NCI-H1930 (cell line): ENCODE measurements at regions not wholly inside any gene's neighbourhood (a gene's known extent, or its start where the extent isn't known, plus 50 kb on each side); places are given as distances from the start of the nearest gene placed in this dataset.
"Not testable (repeated sequence)": the region's sequence is repeated elsewhere in the genome, so short reads cannot be mapped to it uniquely, and the experiment has no call there.

ENCODE experiments used
- DNase-seq, 2 experiments: peaks; one replicate each; lab custom pipeline; 2025; lab: John Stamatoyannopoulos, UW

GRCh38 chr6:115630424-115631024 lies 430.2 kb downstream of the FRK start:
- no peak for DNase-seq

GRCh38 chr6:115629415-115629814 lies 431.3 kb downstream of the FRK start:
- no peak for DNase-seq

GRCh38 chr6:115618256-115618655 lies 442.4 kb downstream of the FRK start:
- DNase-seq: no peak

GRCh38 chr6:115617031-115617430 lies 443.7 kb downstream of the FRK start:
- DNase-seq: no peak

GRCh38 chr6:115613488-115613887 lies 447.2 kb downstream of the FRK start:
- DNase-seq: no peak

- DNase-seq: no peak
Observed at GRCh38 chr6:115612796-115613479, 447.8 kb downstream of the FRK start.

DNA sequence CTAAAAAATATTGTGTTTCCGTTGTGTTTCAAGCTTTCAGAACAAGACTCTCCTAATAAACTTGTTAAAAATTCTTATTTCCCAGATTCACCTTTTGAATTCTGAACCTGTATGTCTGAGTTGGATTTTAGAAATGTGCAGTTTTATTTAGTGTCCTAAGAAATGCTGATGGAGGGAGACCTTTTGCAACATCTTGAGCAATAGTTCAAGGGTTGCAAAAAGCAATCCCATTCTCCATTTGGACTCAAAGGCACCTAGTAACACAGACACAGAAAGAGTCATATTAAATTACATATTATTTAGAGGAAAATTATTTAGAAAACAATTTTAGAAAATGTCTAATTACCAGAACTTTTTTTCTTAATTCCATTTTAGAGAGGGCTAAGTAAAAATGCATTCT lies 448.5 kb downstream of the FRK start:
- no peak for DNase-seq

GRCh38 chr6:115610696-115611095 lies 450.0 kb downstream of the FRK start:
- DNase-seq: no peak

- no peak for DNase-seq
Observed at GRCh38 chr6:115609111-115609510, 451.6 kb downstream of the FRK start.

- DNase-seq: no peak
Observed at GRCh38 chr6:115602466-115602865, 458.2 kb downstream of the FRK start.

DNA sequence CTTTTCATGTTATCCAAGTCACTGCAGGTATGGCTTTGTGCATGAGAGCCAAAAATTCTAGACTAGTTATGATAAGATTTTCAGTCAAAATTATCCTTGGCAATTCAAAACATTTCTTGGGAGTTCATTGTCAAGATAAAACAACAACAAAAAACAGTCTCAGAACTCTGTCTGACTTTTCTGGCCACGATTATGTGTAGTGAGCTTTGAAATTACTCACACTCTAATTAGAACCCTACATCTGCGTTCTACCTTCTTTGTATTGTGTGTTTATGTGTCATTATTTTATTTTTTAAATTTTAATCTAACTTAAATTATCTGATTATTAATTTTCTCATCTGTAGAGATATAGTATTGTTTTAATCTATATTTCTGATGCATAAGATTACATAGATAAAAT lies 459.2 kb downstream of the FRK start:
- DNase-seq: no peak

DNA sequence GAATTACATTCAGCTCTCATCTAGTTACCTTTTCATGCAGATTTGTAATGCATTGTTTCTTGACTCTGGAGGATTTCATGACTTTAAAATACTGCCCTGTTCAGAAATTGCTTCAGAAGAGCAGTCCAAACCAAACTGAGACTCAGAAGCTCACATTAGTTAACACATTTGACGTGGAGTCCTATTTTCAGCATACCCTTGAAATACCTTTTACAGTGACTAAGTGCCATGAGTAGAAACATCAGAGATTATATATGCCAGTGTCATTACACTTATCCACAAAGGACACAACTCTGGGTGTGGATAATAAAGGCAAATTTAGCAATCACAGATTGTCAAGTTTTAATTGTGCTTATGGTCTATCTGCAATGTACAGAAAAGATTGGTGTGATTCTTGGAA lies 459.6 kb downstream of the FRK start:
- DNase-seq: no peak

GRCh38 chr6:115594891-115595290 lies 465.8 kb downstream of the FRK start:
- no peak for DNase-seq

- no peak for DNase-seq
Observed at GRCh38 chr6:115592025-115592424, 468.7 kb downstream of the FRK start.

- DNase-seq: not testable (repeated sequence)
Observed at GRCh38 chr6:115589072-115589471, 471.6 kb downstream of the FRK start.

DNA sequence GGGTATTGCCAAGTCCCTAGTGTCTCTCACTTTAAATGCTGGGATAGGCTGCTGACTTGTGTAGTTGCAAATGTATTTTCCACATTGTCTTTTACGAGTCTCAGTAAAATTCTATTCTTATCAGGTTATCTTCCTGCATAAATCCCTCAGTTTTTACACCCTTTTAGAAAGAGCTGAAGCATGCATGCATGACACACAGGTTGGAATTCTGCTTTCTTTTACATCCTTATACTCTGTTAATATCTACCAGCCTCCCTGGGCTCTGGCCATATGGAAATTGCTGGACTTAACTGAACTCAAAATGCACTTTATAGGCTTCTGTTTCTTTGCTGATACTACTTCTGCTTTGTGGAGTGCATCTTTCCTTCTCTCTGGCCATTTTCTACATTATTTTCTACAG lies 477.4 kb downstream of the FRK start:
- no peak for DNase-seq

DNA sequence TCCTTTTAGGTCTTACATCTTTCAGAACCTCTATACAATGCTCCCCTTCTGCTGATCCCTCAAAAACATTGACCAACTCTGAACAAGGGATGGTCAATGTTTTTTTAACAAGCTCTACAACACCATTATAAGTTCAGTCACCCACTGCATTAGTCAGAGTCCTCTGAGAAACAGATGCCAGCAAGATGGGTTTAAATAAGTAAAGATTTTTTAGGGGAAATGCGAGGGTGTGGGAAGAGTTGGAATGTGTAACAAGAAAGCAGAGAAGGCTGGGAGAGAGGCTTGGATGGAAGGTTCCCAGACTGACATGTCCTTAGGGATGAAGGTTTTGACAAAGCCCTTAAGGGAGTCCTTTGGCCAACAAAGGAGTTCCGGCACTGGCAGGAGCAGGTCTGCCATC lies 478.3 kb downstream of the FRK start:
- DNase-seq: no peak

GRCh38 chr6:115579565-115579964 lies 481.1 kb downstream of the FRK start:
- DNase-seq: not testable (repeated sequence)

DNA sequence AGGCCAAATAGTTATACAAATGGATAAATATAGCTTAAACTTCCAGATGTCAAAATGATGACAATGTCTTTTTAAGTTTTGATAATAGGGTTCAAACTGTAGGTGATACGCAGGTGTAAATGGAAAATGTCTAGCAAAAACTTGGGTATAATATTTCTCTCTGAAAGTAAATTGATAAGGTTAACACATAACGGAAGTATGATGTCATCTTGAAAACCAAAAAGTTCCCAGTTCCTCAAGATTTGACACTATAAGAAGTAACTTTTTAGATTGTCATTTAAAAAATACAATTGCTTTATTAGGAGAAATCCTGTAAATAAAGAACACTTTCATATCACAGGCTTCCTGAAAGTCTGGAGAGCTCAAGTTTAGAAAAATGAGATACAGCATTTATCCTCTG lies 483.4 kb downstream of the FRK start:
- no peak for DNase-seq

DNA sequence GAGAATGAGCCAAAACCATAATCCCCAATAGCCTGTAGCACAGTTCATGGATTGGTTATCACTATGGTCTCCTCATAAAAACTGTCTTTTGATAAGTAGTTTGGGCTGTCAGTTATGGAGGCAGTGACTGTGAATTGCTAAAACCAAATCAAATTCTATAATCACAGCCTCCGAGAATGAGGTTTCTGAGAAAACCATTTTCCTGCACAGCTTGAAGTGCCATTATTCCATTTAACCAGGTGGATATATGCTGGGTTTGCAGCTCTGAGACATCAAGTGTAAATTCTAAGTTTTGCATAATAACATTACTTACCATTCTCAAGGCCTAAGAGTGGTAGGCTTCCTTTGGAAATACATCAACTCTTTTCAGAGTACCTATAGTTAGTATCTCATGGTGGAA lies 485.4 kb downstream of the FRK start:
- DNase-seq: no peak

- DNase-seq: no peak
Observed at GRCh38 chr6:115573861-115574260, 486.8 kb downstream of the FRK start.

- no peak for DNase-seq
Observed at GRCh38 chr6:115570331-115570730, 490.4 kb downstream of the FRK start.

GRCh38 chr6:115554060-115554459 lies 506.6 kb downstream of the FRK start:
- DNase-seq: no peak

DNA sequence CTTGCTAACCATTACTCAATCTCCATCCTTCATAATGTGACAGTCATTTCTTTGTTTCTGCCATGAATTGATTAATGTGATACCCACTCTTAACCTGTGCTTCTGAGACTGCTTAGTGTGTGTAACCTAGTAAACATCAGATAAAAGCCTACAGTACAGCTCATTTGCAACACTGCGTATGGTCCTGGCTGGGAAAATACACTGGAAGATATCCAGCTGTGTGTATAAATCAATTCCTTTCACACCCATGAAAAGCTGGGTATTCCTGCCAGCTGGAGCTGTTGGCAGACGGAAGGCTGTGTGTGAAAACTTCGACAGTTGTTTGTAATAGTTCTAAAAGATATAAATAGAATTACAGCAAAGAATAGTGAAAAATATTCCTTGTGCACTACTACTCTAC lies 509.2 kb downstream of the FRK start:
- DNase-seq: peak; percentile 28 to 57
